T follicular helper cell (primary cell): ENCODE measurements at regions not wholly inside any gene's neighbourhood (a gene's known extent, or its start where the extent isn't known, plus 50 kb on each side); places are given as distances from the start of the nearest gene placed in this dataset.

Source experiments
- DNase-seq: peaks from one replicate; pipeline ENCODE4 v3.0.0-alpha.2; 2020; ENCODE audit warnings: low read depth

DNA sequence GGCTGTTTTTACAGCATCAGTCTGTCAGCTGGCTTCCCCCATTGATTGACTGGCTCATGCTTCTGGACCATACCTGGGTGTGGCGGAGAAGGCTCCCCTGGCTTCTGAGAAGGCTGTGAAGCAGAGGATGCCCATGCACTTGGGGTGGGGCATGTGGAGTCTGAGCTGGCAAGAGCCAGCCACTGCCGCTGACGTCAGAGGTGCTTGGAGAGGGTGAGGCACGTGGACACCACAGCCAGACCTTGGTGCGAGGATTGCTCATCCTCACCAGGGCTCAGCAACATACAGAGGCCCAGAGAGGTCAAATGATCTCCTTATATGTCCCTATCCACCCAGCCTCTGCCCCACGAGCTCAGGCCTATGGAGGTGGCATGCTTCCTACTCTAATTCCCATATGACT is 211.2 kb upstream of the PMEPA1 start:
- no peak for DNase-seq

DNA sequence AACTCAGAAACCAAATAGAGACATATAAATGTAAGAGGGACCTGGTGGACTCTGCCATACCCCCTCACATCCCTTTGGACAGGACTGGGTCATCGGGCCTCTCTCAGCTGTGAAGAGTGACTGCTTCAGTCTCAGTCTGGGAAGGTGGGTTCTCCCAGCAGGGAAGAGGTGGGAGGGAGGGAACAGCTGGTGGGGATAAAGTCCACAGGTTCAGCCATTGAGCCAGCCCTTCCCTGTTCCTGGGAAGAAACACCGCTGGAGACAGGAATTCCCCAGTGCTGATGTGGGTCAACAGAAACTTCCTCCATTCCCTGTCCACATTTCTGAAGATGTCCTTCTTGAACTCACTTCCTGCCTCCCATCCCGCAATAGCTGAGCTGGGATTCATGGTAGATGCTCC is 209.2 kb upstream of the PMEPA1 start:
- no peak for DNase-seq

DNA sequence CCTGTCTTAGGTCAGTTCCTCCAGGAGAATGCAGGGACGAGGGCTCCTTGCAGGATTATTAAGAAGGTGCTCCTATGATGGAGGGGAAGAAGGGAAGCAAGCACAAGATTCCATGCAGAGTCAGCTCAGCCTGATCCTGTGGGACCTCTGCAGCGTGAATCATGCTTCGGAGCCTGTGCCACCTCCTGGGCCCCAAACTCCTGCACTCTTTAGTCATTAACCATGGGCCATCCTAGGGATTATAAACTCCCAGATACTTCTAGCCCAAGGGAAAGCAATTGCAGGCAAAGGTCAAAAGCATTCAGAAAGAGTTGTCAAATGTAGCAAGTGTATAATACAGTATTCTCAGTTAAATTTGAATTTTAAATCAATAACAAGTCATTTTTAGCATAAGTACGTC is 208.7 kb upstream of the PMEPA1 start:
- no peak for DNase-seq

DNA sequence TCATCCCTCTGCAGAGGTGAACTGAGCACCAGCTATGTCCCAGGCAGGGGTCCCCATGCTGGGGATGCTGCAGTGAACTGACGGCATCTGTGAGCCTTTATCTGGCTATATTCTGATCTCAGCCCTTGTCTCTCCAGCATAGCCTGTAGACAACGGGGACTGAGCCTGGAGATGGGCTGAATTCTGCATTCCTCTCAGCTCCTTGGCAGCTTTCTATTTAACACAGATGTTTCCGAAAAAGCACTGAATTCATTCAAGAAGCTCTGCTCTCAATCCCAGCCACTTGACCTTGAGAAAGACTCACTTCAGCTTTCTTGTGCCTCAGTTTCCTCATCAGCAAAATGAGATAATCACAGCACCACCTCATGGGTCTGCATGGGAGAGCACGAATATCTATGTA is 204.4 kb upstream of the PMEPA1 start:
- no peak for DNase-seq

DNA sequence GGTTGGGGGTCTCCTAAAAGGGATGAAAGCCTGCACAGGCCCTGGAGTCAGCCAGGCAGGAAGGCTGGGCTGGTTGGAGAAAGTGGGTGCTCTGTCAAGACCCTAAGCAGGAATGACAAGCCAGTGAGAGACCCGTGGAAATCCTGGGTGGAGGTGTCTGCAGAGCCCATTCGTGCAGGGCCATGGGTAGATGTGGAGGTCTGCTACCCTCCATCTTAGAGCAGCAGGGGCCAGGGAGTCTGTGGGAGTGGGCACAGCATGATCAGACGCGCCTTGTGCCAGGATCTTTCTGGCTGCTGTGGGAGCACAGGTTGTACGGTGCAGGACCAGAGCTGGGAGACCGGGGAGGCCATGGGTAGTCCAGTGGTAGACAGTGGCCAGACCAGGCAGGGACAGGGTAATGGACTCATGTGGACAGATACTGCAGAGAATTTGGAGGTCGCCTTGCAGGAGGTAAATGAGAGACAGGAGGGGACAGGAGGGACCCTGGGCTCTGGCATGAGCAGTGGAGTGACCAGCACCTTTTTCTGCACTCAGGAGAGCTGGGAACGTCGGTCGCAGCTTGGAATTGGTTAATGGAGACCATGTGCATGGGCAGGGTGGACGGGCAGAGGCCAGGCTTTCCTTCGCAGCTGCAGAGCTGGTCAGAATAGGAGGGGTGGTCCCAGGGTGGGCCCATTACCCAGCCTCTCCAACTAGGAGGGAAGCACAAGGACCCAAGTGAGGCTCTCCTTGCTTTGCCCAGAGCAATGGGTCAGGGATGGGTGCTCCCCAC is 203.5 kb upstream of the PMEPA1 start:
- no peak for DNase-seq

DNA sequence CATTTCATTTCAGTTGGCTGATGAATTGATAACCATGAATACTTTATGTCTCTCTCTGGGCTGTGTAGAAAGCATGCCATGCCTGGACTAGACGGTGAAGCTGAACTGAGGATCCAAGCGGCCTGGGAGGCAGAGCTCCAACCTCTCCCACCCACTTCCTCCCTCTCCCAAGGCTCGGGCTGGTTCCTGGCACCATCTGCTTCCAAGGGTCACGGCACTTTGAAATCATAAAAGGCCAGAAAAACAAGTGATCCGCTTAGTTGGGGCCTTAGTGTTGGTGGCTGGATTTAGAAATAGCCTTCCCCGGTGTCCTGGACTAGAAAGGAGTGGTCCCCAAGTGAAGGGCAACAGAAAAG is 202.4 kb upstream of the PMEPA1 start:
- DNase-seq: no peak

DNA sequence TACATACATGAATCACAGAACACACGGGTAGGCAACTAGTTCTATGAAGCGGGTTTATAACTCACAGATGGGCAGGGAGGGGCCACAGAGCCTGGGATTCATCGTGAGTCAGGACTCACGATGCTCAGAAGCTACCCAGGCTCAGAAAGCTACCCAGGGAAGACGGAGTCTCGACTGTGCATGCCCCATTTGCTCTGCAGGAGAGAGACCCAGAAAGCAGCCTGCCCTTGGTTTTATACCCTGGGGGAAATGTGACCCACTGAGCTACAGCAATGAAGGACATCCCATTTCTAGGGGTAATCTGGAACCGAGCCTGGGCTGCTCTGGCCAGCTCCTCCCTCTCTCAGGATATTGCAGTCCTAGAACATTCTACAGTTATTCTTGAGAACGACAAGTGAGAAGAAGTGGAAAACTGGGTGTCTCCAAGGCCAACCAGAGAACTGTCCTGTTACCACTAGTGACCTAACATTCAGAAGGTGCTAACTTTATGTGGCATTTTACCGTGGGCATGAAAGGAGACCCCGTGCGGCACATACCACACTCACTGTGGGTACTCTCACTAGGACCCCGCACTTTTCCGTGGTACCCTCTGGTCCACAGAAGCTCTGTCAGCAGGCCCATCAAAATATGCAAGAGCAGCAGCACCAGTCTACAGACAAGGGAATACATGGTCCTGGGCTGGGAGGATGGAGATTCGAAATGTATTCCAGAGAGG is 201.9 kb upstream of the PMEPA1 start:
- DNase-seq: no peak

DNA sequence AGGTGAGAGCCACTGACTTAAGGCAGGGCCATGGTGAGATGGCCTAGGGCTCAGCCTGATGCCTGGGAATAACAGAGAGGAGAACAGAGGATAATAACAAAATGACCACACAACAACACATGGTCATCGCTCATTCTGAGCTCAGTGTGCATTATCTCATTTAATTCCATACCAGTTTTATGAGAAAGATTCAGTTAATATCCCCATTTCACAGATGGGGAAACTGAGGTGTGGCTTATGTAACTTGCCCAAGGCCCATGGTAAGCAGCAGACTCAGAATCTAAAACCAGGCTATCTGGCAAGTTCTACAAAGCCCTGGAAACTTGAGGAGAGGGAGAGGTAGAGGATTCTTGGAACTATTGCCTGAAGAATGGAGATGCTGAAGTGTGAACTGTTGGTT is 200.9 kb upstream of the PMEPA1 start:
- DNase-seq: no peak

DNA sequence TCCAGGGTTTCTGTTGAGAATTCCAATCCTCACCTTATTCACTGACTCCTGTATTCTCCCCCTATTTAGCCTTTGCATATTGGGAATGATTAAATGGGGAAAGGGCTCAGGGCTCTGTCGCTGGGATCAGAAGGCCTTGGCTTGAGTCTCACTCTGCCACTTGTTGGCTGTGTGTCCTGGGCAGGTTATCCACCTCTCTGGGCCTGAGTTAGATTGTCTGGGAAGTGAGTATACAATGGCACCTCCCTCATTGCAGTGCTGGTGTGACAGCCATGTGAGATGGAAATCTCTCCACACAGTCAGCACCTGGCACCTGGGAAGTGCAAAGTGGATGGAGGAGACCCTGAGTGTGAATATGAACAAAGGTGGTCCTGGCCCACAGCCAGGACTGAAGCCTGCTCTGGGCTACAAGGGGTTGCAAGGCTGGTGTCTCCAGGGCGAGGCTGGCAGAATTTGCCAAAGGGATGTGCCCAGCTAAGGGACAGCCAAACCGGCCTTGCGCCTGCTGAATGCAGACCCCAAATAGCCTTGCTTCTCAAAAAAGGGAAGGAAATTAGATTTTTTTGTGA is 200.0 kb upstream of the PMEPA1 start:
- no peak for DNase-seq

DNA sequence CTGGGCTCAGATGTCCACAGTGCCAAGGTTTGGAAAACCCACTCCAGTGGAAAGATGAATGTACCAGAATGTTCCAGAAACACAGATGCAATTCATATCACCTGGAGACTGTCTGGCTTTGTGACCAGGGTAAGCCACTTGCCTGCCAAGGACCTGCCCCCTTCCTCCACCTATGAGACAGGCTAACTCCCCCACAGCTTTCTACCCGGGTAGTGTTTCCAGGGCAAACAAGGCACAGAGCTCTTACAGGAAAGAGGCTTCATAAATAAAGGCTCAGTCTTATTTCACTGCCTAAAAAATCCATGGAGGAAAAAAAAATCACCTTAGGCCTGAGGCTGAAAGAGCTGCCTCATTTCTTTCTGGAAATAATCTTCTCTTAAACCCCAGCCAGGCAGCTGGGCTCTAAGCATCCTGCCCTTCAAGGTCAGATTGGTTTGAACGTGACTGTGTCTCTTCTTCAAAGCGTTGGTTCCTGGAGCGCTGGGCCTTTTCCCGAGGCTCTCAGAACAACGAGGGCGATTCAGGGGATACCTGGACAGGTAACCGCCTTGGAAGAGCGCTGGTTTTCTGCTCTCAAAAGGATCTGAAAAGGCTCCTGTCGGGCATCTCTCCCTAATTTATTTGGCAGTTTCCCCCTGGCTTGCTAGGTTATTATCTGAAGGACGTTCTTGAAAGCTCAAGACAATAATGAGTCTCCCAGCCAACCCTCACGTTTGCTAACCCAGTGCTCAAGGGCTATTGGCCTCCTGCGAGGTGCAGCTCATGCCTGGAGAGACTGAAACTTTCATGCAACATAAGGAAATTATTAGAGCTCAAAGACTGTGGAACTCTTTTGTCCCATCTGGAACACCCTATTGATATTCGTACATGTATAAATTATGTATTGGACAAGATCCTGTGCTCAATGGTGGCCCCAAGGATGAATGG is 199.2 kb upstream of the PMEPA1 start:
- DNase-seq: no peak

DNA sequence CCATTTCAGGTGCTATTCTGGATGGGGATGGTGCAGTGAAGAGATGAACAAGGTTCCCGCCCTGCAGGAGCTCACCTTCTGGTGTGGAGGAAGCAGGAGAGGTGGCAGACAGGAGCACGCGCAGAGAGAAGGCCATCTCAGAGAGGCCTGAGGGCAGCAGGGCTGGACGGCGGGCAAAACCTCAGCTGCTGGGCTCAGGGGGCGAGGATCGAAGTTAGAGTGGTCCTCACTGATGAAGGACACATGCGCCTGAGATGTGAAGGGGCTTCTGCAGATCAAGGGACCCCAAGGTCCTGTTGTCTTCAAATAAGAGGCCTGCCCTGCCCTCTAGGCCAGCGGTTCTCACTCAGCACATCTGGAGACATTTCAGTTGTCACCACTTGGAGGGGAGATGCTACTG is 198.4 kb upstream of the PMEPA1 start:
- DNase-seq: no peak

DNA sequence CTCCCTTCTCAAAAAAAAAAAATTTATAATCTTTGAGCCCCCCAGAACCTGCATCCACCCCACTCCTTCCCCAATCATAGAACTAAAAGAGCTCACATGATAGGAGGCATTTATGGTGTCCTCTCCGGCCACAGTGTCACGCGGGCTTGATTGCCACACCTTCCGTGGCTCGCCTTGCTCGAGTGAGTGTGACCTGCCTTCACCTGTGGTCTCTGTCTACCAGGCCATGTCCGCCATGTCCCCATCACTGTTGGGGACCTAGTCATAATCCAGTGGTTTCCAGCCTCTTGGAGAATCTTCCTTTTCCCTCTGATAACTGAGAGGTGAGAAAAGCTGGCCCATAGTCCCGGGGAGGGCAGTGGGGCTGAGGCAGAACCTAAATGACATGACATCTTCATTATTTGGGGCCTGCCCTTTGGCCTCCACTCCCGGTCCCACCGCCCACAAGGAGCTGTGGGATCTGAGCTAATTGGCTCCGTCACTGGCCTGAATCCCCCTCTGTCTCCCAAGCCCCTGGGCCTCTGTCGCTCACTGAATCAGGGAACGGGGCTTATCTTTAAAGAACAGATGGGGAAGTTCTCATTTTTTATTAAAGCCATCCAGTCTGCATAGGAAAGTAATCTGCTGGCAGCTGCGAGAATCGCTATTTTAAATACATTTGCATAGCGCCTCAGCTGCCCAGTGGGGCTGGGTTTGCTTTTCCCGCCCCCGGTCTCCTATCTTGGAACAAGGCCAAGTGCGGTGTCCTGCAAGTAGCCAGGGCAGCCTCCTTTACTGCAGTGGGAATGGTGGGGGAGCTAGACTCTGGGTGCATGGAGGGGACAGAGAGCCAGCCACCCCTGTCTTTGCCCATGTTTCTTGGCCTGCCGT is 197.6 kb upstream of the PMEPA1 start:
- no peak for DNase-seq

DNA sequence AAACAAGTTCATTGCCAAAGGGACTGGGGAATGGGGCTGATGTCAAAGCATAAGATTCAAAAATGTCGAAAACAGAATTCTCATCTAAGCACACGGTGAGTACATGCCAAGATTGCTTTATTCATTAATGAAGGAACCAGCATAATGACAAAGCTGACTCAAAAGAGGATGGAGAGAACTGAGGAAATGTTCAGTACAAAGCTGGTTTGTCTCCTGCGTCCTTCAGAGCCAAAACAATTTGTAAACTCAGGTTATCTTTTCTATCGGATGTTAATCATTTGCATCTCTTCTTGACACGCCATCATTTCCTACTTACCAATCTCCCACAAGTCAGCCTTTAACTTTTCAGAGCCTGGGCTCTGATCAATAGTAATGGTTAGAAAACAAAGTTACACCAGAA is 195.6 kb upstream of the PMEPA1 start:
- no peak for DNase-seq

DNA sequence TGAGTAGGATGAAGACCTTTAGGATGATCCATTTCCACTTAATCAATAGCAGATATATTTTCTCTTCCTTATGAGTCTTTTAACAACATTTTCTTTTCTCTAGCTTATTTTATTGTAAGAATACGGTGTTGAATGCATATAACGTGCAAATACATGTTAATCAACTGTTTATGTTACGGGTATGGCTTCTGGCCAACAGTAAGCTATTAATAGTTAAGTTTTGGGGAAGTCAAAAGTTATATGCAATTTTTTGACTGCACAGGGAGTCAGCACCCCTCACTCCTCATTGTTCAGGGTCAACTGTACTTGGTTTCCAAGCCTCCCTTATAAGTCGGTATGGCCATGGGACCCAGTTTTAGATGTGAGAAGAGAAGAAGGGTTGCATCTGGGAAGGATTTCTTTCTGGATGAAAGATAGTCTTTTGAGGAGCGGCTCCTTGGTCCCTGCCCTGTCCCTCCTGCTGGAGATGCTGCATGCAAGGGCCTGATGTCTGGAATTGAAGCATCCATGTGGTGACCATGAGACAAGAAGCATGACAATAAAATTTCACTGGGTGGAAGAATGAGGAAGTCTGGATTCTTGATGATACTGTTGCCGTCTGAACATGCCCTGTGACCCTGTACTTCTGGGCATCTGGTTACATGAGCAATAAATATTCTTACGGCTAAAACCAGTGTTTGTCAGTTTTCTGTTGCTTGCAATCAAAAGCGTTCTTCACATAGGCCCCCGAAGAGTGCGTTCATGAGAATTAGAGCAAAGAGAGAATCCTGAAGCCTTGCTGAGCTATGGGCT is 194.7 kb upstream of the PMEPA1 start:
- DNase-seq: no peak

DNA sequence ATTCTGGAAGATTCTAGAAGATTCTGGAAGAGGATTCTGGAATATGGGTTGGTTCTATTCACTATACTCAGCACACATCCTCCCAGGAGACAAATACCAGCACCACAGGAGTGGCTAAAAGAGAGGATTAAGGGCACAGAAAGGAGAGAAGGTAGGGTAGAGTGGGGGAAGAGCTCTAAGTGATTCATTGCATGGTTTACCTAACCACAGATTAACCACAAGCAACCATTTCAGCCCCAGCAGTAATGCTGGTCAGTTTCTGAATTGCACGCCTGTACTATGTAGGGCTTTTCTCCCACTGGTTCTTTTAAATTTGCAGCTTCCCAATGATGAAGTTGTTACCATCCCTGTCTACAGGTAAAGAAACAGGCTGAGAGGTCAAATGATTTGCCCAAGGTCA is 192.7 kb upstream of the PMEPA1 start:
- DNase-seq: no peak

DNA sequence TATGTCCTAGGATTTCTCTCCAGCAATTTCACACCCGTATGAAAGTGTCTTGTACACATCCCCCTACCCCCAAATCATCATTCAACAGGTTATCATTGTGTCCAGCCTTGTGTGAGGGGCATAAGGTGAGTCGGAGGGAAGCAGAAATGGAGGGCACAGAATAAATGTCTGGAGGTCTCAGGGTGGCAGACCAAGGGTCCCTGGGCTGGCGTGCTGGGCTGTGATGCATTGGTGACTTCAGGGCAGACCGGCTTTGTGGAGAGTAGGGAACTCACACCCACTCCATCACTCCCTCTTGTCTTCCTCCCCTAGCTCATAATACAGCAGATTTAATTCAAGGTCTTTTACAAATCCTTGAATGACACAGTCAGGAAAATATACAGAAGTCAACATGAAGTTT is 191.7 kb upstream of the PMEPA1 start:
- DNase-seq: no peak

DNA sequence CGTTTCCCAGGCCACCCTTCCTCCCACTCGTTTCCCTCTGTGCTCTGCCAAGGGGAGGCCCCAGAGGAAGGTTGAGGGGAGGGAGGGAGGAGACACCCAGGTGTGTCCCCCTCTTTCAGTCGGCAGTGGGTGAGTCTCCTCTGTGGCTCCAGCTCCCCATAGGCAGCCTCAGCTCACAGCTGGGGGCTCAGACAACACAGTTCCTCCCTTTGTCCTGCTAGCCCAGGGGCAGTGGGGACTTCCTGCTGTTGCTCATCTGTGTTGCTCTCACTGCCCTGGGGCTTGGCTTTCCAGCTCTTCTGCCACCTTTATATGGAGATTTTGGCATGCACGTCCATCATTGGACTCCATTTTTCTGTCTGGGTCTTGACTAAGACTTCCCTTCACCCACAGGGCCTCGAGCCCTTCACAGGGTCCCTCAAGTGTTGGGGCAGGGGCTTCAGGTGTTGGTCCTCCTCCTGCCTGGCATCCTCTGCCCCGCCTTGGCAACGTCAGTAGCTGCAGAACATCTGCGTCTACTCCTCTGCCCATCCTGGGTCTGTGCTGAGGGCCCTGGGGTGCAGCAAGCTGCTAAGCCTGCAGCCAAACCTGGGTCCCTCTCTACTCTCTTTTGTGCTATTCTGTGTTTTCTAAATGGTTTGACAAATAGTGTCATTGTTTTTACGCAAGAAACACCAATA is 190.6 kb upstream of the PMEPA1 start:
- DNase-seq: no peak

DNA sequence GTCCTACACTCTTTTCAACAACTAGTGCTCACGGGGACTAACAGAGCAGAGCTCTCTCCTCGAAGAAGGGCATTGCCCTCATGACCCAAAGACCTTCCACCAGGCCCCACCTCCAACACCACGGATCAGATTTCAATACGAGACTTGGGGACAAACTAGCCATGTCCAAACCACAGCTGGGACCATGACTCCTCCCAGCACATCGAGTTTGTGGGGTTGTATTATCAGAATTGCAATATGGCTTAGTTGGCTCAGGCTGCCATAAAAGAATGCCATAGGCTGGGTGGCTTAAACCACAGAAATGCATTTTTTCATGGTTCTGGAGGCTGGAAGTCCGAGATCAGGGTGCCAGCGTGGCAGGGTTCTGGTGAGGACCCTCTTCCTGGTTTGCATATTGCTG is 189.7 kb upstream of the PMEPA1 start:
- no peak for DNase-seq

DNA sequence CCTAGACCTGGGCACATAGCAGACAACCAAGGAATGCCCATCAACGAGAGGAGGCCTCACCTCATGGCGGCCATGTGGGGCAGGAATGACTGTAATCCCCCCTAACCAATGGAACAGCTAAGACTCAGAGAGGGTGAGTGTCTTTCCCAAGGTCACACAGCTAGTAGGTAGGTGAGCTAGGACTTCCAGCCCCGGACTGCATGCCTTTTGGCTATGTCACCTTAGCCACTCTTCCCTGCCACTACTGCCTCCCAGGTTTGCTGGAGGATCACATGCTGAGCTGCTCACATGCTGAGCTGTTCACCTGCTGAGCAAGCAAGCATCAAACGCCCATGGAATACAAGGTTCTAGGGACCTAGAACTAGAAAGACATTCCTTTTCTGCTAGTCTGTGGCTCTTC is 188.5 kb upstream of the PMEPA1 start:
- no peak for DNase-seq

DNA sequence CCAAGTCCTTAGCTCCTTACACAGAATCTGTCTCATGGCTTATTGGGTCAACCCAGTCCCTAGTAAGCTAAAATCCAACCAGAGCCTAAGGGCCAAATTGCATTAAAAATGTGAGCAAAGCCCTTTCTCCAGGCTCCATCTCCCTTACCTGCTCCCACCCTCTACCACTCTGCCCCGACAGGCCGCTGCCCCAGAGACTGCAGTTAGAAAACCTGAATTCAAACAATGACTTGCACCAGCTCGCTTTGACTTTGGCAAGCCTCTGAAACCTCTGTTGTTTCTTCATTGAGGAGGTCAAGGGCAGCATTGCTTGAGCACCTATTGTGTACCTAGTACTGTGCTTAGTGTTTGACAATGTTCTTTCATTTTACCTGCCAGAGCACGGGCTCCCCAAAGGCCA is 188.1 kb upstream of the PMEPA1 start:
- no peak for DNase-seq
